OCI-LY7 (cell line): ENCODE measurements at regions not wholly inside any gene's neighbourhood (a gene's known extent, or its start where the extent isn't known, plus 50 kb on each side); places are given as distances from the start of the nearest gene placed in this dataset.

Experiments used
- BruUV-seq: library from RNA; stranded (reverse); fragments of 400-500 nt; replicated peaks from 2 replicates; lab custom pipeline; 2021; lab: Mats Ljungman, UMichigan
- CTCF ChIA-PET: fragments of 300-600 bp; sonication (Branson Sonifier 250); formaldehyde crosslinking; loops from one replicate; lab custom pipeline; 2022; ENCODE audit warnings: antibody characterized with exemption; ENCODE audit not compliant: unreplicated experiment; lab: Charles Lee
- POLR2A ChIA-PET: fragments of 300-600 bp; sonication (Branson Sonifier 250); formaldehyde crosslinking; loops from one replicate; lab custom pipeline; 2022; ENCODE audit warnings: antibody characterized with exemption; lab: Charles Lee
- DNase-seq: peaks from one replicate; pipeline ENCODE4 v3.0.0-alpha.2; 2015; ENCODE audit warnings: low spot score
- H2AFZ ChIP-seq: fragments of 200-600 bp; sonication (generic), shearing (Covaris generic); 2 replicates; pipeline ENCODE4 v1.6.1; 2014; ENCODE audit warnings: mild to moderate bottlenecking, antibody characterized with exemption, low read length, moderate library complexity
- H3K27ac ChIP-seq: fragments of 200-600 bp; sonication (generic); 2 replicates; pipeline ENCODE4 v1.5.1; 2014; ENCODE audit warnings: mixed run types, low read depth, mild to moderate bottlenecking, moderate library complexity, low read length, inconsistent platforms; ENCODE audit not compliant: poor library complexity, severe bottlenecking
- H3K36me3 ChIP-seq: fragments of 200-600 bp; sonication (generic); 2 replicates; pipeline ENCODE4 v1.6.1; 2014; ENCODE audit warnings: mild to moderate bottlenecking, antibody characterized with exemption, low read length, moderate library complexity, mixed read lengths; ENCODE audit not compliant: insufficient read depth
- H3K4me1 ChIP-seq: fragments of 200-600 bp; sonication (generic); 2 replicates; pipeline ENCODE4 v1.5.1; 2014; ENCODE audit warnings: mild to moderate bottlenecking, low read length; ENCODE audit not compliant: insufficient read depth, poor library complexity, severe bottlenecking
- H3K4me2 ChIP-seq: fragments of 200-600 bp; sonication (generic); 2 replicates; pipeline ENCODE4 v1.6.1; 2014; ENCODE audit warnings: mild to moderate bottlenecking, low read length
- H3K4me3 ChIP-seq: fragments of 200-600 bp; sonication (generic); 2 replicates; pipeline ENCODE4 v1.5.1; 2014; ENCODE audit warnings: mild to moderate bottlenecking, low read depth, low read length; ENCODE audit not compliant: poor library complexity, severe bottlenecking
- H3K79me2 ChIP-seq: fragments of 200-600 bp; sonication (generic); 2 replicates; pipeline ENCODE4 v1.6.1; 2016; ENCODE audit warnings: low read depth, mild to moderate bottlenecking, low read length, moderate library complexity, mixed read lengths; ENCODE audit not compliant: insufficient read depth
- H3K9me2 ChIP-seq: fragments of 200-600 bp; sonication (generic); 2 replicates; pipeline ENCODE4 v1.6.1; 2016; ENCODE audit warnings: mild to moderate bottlenecking, low read length, mixed read lengths; ENCODE audit not compliant: insufficient read depth
- H3K9me3 ChIP-seq: fragments of 200-600 bp; sonication (generic); 2 replicates; pipeline ENCODE4 v1.6.1; 2014; ENCODE audit warnings: mild to moderate bottlenecking, mixed run types, low read length, mixed read lengths
- H4K20me1 ChIP-seq: fragments of 200-600 bp; sonication (generic); 2 replicates; pipeline ENCODE4 v1.6.1; 2014; ENCODE audit warnings: mild to moderate bottlenecking, antibody characterized with exemption, low read length, moderate library complexity, mixed read lengths; ENCODE audit not compliant: insufficient read depth
- EZH2phosphoT487 ChIP-seq: fragments of 200-600 bp; sonication (generic); IDR thresholded peaks from 2 replicates; pipeline ENCODE4 v1.6.1; 2018; ENCODE audit warnings: low read depth, borderline replicate concordance, mild to moderate bottlenecking, mixed run types, antibody characterized with exemption, low read length, moderate library complexity, mixed read lengths
- intact Hi-C: fragments of 100-400 bp; cut with micrococcal nuclease; formaldehyde crosslinking; loops from one replicate; pipeline ENCODE4 v1.10.0; 2022; ENCODE audit not compliant: unreplicated experiment
- TF ChIP-seq, protein P1 (sequence below): fragments of 200-600 bp; sonication (generic); conservative IDR thresholded peaks from 2 replicates; pipeline ENCODE4 v1.5.1; 2014; ENCODE audit warnings: mild to moderate bottlenecking, antibody characterized with exemption, low read length, moderate library complexity, mixed read lengths

DNA sequence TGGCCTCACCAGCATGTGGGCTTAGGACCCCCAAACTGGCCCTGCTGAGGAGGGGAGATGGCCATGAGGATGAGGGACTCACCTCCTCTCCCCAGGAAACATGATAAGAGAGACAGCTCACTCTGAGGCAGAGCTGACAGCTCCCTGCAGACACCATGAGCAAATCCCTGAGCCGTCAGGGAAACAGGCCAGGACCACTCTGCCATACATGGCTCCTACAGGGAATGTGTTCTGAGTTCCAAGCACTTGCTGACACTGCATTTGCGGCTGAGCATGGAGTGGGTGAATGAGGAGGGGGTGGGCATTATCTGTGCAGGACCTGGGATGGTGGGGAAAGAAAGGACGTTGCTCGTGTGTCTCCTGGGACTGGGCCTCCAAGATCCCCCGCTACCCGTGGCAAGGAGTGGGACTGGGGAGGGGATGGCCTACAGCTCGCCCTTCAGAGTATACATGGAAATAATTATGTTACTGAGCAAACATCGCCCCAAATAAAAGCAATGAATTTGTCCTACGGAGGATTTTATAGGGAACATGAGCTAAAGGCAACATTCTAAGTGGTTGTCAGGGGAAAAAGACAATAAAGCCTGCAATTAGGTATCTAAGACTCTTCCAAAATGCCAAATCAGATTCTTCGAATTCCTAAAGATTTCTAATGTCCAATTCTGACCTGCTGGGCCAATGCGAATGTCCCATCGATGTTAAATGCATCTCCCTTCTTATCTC lies 355.9 kb upstream of the AJAP1 start:
- Histone ChIP-seq H3K36me3 (no peaks in the 10 kb centered on the region), H3K79me2 (no peaks in the 10 kb centered on the region), H3K4me2 (no peak overlapping the region), H3K4me1 (no peaks in the 10 kb centered on the region), H3K27ac (no peak overlapping the region), H3K9me3 (no peaks in the 10 kb centered on the region), H3K9me2 (no peaks in the 10 kb centered on the region), H2AFZ (no peak overlapping the region), H4K20me1 (no peaks in the 10 kb centered on the region), H3K4me3 (no peak overlapping the region)
- intact Hi-C loops: no loop called here
- no peak for DNase-seq
- POLR2A ChIA-PET: no interaction called here
- CTCF ChIA-PET: no interaction called here
- BruUV-seq: no TSS peak
- TF ChIP-seq, protein P1, sequence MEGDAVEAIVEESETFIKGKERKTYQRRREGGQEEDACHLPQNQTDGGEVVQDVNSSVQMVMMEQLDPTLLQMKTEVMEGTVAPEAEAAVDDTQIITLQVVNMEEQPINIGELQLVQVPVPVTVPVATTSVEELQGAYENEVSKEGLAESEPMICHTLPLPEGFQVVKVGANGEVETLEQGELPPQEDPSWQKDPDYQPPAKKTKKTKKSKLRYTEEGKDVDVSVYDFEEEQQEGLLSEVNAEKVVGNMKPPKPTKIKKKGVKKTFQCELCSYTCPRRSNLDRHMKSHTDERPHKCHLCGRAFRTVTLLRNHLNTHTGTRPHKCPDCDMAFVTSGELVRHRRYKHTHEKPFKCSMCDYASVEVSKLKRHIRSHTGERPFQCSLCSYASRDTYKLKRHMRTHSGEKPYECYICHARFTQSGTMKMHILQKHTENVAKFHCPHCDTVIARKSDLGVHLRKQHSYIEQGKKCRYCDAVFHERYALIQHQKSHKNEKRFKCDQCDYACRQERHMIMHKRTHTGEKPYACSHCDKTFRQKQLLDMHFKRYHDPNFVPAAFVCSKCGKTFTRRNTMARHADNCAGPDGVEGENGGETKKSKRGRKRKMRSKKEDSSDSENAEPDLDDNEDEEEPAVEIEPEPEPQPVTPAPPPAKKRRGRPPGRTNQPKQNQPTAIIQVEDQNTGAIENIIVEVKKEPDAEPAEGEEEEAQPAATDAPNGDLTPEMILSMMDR: no peak
- TF ChIP-seq EZH2phosphoT487: no peak

- Histone ChIP-seq H2AFZ (no peak overlapping the region), H4K20me1 (no peaks in the 10 kb centered on the region), H3K9me3 (no peaks in the 10 kb centered on the region), H3K36me3 (no peaks in the 10 kb centered on the region), H3K4me1 (no peaks in the 10 kb centered on the region), H3K4me3 (no peak overlapping the region), H3K27ac (no peak overlapping the region), H3K9me2 (no peaks in the 10 kb centered on the region), H3K79me2 (no peaks in the 10 kb centered on the region), H3K4me2 (no peak overlapping the region)
- ChIA-PET POLR2A (interaction anchor here (0.5 kb wide), 1 partner anchor 246 kb away, joined by 5 read pairs; no protein-coding TSS in a partner anchor), CTCF (no interaction called here)
- intact Hi-C loops: no loop called here
- TF ChIP-seq, protein P1: no peak
- TF ChIP-seq EZH2phosphoT487: no peak
- BruUV-seq: no TSS peak
- DNase-seq: no peak
Measured at GRCh38 chr1:4301007-4301406, 353.4 kb upstream of the AJAP1 start.

GRCh38 chr1:4303303-4303702 lies 351.1 kb upstream of the AJAP1 start:
- Histone ChIP-seq H3K27ac (no peak overlapping the region), H3K4me2 (no peak overlapping the region), H3K4me3 (no peak overlapping the region), H3K79me2 (no peaks in the 10 kb centered on the region), H3K36me3 (no peaks in the 10 kb centered on the region), H3K9me3 (no peaks in the 10 kb centered on the region), H4K20me1 (no peaks in the 10 kb centered on the region), H2AFZ (no peak overlapping the region), H3K4me1 (peaks cover 9% of the 10 kb centered on the region), H3K9me2 (no peaks in the 10 kb centered on the region)
- DNase-seq: no peak
- TF ChIP-seq EZH2phosphoT487: no peak
- TF ChIP-seq, protein P1: no peak
- intact Hi-C loops: no loop called here
- ChIA-PET POLR2A (interaction anchor here (0.7 kb wide), 1 partner anchor 1007 kb away, joined by 3 read pairs; no protein-coding TSS in a partner anchor), CTCF (no interaction called here)
- no TSS peak for BruUV-seq
